ENCODE measurements at regions not wholly inside any gene's neighbourhood (a gene's known extent, or its start where the extent isn't known, plus 50 kb on each side); places are given as distances from the start of the nearest gene placed in this dataset.
"Not testable (repeated sequence)": the region's sequence is repeated elsewhere in the genome, so short reads cannot be mapped to it uniquely, and the experiment has no call there.

GRCh38 chr9:136611606-136612005 lies 51.1 kb upstream of the EGFL7 start:
- in situ Hi-C loops (cut with HindIII; ENCODE audit: low sequenced_read_pairs), result no loop called here
- DNase-seq (ENCODE audit: low spot score), result no peak

GRCh38 chr9:136611119-136611518 lies 51.6 kb upstream of the EGFL7 start:
- in situ Hi-C loops (cut with HindIII; ENCODE audit: low sequenced_read_pairs), result no loop called here
- no peak for DNase-seq (ENCODE audit: low spot score)

DNA sequence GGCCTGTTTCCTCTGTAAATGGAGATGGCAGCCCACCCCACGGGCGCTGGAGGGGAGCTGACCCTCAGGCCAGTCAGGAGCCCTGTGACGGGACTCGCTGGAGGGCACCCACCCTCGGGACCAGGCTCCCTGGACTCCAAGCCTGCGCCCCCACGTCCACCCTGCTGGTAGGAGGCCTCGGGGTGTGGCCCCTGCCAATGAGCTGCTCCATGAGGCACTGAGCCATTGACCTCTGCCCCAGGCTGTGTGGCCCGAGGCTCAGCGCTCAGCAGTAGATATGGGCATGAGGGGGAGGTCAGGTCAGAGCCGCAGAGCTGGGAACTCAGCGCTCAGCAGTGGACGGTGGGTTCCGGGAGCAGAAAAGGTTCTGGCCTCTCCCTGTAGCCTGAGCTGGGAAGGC lies 52.3 kb upstream of the EGFL7 start:
- no peak for DNase-seq (ENCODE audit: low spot score)
- in situ Hi-C loops (cut with HindIII; ENCODE audit: low sequenced_read_pairs), result no loop called here

DNA sequence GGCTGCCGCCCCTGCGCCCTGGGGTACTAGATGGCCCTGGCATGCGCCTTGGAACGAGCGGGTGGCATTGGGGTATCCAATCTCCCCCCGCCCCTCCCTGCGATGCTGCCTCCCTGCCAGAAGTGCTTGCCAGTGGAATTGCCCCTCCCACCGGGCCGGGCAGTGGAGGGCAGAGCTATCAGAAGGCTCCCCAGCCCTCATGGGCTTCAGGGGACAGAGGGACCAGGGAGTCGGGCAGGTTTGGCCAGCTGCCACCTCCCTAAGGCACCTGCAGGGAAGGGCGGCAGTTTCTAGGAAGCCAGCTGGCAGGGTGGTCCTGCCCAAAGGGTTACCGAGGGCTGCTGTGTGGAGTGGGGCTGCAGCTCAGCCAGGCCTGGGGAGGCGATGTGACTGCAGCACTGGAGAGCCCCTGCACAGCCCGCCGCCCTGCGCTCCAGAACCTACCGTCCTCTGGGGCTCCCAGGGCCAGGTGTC lies 52.8 kb upstream of the EGFL7 start:
- no peak for DNase-seq (ENCODE audit: low spot score)
- in situ Hi-C loops (cut with HindIII; ENCODE audit: low sequenced_read_pairs), result no loop called here

DNA sequence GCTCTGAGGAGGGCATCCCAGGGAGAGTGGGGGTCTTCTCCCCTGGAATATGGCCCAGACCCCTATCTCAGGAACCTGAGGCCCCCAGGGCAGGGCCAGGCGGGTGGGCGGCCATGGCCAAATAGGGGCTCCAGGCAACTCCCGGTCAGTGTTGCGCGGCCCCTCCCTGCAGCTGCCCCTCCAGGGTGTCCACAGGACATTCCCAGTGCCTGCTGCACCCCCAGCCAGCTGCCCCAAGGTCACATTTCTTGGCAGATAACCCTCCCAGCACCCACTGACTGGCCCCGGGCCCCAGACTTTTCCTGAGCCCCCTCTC lies 53.6 kb upstream of the EGFL7 start:
- in situ Hi-C loops (cut with HindIII; ENCODE audit: low sequenced_read_pairs), result no loop called here
- no peak for DNase-seq (ENCODE audit: low spot score)

- no peak for DNase-seq (ENCODE audit: low spot score)
- in situ Hi-C loops (cut with HindIII; ENCODE audit: low sequenced_read_pairs), result no loop called here
Measured at GRCh38 chr9:136608348-136609159, 54.2 kb upstream of the EGFL7 start.

- in situ Hi-C loops (cut with HindIII; ENCODE audit: low sequenced_read_pairs), result no loop called here
- no peak for DNase-seq (ENCODE audit: low spot score)
Measured at GRCh38 chr9:136607334-136607919, 55.3 kb upstream of the EGFL7 start.

DNA sequence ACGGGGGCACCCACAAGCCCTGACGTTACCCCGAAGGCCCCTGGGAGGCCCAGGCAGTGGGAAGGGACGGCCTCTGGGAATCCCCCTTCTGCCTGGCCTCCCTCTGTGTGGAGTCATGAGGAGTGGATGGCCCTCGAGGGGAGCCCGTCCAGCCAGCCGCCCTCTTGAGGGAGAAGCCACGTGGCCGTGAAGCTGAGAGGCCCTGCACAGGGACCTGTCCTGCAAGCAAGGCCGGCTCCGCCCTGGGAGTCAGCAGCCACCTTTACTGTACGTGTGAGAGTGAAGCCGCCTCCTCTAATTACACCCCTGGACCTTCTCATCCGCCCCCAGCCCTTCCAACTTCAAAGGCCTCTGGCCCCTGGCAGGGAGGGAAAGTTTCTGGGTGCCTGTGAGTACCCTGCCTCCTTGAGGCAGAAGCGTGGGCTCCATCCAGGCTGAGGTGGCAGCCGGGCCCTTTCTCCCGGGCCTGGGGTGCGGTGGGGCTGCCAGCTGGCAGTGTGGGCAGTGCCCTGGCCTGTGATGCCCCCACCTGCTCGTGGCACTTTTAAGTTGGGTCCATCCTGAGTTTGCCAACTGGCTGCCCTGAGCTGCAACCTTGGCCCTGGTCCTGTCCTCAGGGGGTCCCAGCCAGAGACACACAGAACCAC lies 55.9 kb upstream of the EGFL7 start:
- in situ Hi-C loops (cut with HindIII; ENCODE audit: low sequenced_read_pairs), result no loop called here

DNA sequence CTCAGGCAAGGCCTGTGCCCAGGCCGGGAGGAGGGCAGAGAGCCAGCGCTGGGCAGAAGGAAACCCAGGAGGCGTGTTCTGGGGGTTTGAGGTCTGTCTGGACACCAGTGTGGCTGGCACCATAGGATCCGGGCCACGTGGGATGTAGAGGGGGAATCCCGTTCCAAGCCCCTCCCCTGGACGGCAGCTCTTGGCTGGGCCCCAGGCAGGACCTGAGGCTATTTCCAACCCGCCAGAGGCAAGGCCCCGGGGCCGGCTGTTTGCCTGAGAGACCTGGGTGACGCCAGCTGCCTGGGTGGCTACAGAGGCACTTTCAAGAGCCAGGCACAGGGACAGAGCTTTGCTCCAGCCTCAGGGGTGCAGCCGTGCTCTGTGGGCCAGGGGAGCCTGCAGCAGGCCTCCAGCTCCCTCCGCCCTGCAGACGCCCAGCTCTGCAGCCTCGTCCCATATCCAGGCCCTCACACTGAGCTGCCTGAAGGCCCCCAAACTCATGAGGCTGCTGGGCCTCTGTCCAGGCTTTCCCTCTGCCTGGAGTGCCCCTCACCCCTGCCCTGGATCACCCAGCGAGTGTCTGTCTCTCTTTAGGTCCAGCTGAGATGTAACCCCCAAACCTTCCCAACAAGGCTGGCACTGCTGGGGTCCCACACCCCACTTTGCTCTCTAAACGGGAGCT lies 56.6 kb upstream of the EGFL7 start:
- in situ Hi-C loops (cut with HindIII; ENCODE audit: low sequenced_read_pairs), result no loop called here
- DNase-seq (ENCODE audit: low spot score), result no peak

More for the DNA sequence above, 55.9 kb upstream of the EGFL7 start:
- no peak for DNase-seq (ENCODE audit: low spot score)

- in situ Hi-C loops (cut with HindIII; ENCODE audit: low sequenced_read_pairs), result no loop called here
- DNase-seq (ENCODE audit: low spot score), result no peak
Measured at GRCh38 chr9:136604823-136605525, 57.7 kb upstream of the EGFL7 start.

GRCh38 chr9:136603901-136604814 lies 58.3 kb upstream of the NOTCH1 start:
- in situ Hi-C loops (cut with HindIII; ENCODE audit: low sequenced_read_pairs), result no loop called here
- DNase-seq (ENCODE audit: low spot score), result no peak

DNA sequence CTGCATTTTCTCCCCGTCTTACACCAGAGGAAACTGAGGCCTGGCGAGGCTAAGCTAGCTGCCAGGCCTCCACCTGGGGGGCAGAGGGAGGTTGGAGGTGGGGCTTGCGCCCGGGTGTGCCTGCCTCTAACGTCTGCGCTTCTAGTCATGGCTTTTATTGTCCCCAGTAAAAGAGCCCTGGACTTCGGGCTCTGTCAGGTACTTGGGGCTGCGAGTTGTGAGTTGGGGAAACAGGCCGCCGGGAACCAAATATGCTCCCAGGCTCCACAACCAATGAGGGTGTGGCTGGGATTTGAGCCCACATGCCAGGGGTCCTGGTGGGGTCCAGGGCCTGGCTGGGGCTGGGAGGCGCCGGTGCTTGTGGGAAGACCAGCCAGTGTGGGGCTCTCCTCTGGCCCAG lies 57.4 kb upstream of the NOTCH1 start:
- in situ Hi-C loops (cut with HindIII; ENCODE audit: low sequenced_read_pairs), result no loop called here
- DNase-seq (ENCODE audit: low spot score), result no peak

DNA sequence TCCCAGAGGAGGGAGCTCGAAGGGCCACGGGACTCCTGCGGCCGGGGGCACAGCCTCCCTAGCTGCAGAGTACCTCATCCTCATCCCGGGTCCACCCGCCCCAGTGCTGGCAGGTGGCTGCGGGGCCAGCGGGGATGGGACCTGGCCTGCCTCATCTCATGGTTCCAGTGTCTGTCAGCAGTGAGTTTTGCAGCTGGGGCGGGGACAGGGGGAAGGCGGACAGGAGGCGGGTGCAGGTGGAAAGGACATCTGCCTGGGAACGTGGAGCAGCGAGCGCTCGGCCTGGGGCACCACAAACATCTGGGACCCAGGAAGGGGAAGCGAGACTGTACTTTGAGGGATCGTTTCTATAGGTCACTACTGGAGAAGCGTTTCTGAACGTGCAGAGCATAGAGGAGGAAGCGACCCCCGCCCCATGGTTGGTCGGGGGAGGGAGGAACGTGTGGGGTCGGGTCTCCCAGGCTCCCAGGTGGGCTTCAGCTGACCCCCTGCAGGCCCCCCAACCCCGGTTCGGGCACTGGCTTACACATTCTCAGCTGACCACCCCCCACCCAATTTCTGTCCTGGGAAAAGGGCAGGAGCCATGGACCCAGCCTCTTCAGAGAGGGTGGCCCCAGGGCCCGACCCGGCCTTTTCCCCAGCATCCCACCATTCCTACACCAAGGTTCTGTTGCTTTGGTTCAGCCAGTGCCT lies 56.5 kb upstream of the NOTCH1 start:
- in situ Hi-C loops (cut with HindIII; ENCODE audit: low sequenced_read_pairs), result no loop called here
- DNase-seq (ENCODE audit: low spot score), result no peak

DNA sequence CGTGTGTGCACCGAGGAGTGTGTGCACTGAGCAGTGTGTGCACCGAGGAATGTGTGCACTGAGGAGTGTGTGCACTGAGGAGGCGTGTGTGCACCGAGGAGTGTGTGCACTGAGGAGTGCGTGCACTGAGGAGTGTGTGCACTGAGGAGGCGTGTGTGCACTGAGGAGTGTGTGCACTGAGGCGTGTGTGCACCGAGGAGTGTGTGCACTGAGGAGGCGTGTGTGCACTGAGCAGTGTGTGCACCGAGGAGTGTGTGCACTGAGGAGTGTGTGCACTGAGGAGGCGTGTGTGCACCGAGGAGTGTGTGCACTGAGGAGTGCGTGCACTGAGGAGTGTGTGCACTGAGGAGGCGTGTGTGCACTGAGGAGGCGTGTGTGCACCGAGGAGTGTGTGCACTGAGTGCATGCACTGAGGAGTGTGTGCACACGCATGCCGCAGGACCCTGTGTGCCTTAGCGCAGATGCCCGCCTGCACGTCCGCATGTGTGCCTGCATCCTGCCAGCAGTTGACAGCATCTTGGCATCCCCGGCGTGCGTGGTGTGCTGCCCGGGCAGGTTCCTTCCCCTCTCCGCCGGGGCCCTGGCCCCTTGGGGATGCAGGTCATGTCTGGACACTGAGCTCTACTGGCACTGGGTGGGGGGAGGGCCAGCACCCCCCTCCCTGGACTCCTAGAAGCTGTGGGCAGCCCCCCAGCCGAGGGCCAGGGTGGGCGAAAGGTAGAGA lies 55.6 kb upstream of the NOTCH1 start:
- DNase-seq (ENCODE audit: low spot score); in situ Hi-C loops (cut with HindIII; ENCODE audit: low sequenced_read_pairs): not testable (repeated sequence)

GRCh38 chr9:136599811-136600660 lies 54.2 kb upstream of the NOTCH1 start:
- DNase-seq (ENCODE audit: low spot score), result peak; percentile 13
- in situ Hi-C loops (cut with HindIII; ENCODE audit: low sequenced_read_pairs), result no loop called here

DNA sequence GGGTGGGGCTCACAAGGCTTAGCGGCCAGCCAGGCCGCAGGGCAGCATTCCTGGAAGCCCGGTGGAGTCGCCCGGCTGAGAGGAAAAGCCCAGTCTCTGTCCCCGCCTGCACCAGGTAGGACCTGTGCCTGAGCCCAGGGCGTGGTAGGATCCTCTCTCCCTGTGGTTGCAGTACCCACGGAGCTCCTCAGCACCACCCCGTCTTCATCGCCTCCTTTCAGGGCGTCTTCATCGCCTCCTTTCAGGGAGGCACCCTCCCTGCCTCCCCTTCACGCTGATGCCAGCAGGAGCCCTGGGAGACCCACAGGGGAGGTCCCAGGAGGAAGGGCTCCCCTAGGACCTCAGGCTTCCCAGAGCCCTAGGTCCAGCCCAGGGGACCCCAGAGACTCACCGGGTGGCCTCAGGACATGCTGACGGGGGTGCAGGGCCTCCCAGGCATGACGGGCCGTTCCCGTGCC lies 53.3 kb upstream of the NOTCH1 start:
- in situ Hi-C loops (cut with HindIII; ENCODE audit: low sequenced_read_pairs), result no loop called here
- DNase-seq (ENCODE audit: low spot score), result no peak

Data from G401 (cell line).